ENCODE measurements at regions not wholly inside any gene's neighbourhood (a gene's known extent, or its start where the extent isn't known, plus 50 kb on each side); places are given as distances from the start of the nearest gene placed in this dataset.

DNA sequence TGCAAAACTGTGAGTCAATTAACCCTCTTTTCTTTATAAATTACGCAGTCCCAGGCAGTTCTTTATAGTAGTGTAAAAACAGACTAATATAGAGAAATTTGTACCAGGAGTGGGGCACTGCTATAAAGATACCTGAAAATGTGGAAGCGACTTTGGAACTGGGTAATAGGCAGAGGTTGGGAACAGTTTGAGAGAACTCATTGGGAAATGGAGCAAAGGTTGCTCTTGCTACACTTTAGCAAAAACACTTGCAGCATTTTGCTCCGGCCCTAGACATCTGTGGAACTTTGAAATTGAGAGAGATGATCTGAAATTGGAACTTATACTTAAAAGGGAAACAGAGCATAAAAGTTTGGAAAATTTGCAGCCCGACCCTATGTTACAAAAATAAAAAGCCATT lies 810.9 kb downstream of the LTN1 start:
- TF ChIP-seq, protein P1, sequence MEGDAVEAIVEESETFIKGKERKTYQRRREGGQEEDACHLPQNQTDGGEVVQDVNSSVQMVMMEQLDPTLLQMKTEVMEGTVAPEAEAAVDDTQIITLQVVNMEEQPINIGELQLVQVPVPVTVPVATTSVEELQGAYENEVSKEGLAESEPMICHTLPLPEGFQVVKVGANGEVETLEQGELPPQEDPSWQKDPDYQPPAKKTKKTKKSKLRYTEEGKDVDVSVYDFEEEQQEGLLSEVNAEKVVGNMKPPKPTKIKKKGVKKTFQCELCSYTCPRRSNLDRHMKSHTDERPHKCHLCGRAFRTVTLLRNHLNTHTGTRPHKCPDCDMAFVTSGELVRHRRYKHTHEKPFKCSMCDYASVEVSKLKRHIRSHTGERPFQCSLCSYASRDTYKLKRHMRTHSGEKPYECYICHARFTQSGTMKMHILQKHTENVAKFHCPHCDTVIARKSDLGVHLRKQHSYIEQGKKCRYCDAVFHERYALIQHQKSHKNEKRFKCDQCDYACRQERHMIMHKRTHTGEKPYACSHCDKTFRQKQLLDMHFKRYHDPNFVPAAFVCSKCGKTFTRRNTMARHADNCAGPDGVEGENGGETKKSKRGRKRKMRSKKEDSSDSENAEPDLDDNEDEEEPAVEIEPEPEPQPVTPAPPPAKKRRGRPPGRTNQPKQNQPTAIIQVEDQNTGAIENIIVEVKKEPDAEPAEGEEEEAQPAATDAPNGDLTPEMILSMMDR (IDR thresholded peaks at IDR 0.05), result no peak
- no peak for TF ChIP-seq POLR2AphosphoS5 (IDR thresholded peaks at IDR 0.05)
